OCI-M1 (cell line): ENCODE measurements at regions not wholly inside any gene's neighbourhood (a gene's known extent, or its start where the extent isn't known, plus 50 kb on each side); places are given as distances from the start of the nearest gene placed in this dataset.

Source experiments
- DNase-seq: peaks from one replicate; lab custom pipeline; 2025; lab: John Stamatoyannopoulos, UW

DNA sequence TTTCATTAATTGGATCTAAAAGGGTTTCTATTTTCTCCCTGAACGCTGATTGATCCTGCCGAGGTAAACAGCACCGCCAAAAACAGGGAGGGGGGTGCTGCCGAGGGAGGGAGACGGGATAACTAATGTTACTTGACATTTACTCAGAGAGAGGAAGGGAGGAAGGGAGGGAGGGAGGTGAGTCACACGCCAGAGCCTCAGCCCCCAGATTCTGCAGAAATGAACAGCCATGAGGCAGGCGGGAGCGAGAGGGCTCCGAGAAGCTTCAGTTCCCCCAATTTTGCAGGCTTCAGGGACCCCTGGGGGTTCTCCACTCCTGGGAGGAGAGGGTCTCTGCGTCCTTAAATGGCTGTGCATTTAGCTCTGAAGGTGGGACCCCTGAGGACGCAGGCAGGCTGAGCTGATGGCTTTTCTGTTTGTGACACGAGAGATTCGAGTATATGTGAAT, 59.1 kb upstream of the IER5L start:
- DNase-seq = peak; percentile 24

DNA sequence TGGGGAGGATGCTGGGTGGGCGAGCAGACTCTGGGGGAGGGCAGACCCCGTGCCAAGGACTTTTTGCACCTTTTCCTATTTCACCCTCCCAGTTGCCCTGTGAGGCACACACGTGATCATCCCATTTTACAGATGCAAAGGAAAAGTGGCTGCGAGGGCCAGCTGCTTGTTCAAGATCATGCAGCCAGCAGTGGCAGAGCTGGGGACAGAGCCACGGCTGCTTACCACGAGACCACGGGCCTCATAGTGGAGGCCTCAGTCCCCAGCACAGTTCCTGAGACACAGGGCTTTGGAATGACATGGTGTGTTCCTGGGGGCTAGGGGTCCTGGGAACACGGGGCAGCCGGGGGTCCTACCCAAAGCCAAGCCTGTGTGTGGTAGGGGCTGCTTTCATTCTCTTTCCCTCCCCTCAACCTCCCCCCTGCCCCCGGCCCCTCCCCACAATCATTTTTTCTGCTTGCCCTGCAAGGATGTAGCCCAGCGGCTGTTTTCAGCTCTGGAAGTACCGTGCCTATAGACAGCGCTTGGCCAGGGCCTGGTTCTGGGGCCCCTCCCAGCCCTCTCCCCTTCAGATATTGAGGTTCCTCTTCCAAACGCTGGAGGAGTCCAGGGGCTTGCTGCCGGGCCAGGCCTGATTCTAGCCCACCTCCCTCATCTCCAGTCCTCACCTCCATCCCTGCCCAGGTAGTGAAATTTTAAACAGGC, 58.5 kb upstream of the IER5L start:
- no peak for DNase-seq

DNA sequence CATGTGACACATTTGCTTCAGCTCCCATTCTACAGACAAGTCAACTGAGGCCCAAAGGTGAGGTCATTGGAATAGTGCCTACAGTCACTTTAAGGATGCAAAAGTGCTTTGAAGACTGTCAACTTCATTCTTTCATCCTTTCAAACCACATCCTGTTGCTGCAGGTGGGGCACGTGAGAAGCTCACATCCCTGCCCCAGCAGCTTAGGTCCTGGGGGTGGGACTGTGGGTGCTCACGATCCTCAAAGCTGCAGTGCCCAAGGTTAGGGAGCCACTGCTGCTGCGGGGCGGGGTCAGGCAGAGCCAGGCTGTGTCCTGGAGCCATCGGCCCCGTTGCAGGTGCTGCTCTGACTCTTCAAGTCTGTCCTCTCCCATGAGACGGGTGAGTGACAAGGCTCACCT, 57.9 kb upstream of the IER5L start:
- DNase-seq = no peak

DNA sequence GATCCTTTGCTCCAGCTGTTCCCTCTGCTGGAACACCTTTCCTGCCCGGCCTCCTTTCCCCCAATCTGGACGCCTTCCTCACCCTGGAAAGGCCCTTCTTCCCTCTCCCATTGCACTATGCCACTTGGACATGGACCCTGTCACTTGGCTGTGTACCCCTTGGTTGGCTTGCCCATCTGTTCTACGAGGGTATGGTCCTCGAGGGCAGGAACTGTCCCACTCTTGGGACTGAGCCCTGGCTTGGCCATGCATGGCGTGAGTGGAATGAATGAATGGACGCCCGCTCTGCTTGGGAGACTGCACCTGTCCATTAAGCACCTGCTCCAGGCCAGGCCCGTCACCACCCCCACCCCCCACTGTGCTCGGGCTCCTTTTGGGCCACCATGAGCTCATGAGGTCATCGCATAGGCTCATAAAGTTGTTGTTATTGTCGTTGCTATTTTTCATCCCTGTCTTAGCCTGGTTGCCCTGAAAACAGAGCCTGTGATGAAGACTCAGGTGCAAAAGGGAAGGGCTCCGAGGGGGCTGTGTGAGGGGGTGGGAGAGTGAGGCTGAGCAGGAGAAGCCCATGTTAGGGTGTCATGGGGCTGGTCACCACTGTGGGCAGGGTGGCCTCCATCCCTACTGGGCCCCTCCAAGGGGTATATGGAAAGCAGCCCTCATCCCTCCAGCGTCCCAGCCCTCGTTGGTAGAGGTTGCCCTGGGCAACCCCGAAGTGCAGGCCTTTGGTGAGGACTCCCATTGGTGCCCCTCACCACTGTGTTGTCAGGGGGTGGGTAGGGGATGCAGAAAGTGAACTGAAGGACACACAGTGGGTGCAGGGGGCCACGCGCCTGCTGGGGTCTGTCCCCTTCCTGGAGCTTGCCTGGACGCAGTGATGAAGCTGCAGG, 57.2 kb upstream of the IER5L start:
- no peak for DNase-seq

DNA sequence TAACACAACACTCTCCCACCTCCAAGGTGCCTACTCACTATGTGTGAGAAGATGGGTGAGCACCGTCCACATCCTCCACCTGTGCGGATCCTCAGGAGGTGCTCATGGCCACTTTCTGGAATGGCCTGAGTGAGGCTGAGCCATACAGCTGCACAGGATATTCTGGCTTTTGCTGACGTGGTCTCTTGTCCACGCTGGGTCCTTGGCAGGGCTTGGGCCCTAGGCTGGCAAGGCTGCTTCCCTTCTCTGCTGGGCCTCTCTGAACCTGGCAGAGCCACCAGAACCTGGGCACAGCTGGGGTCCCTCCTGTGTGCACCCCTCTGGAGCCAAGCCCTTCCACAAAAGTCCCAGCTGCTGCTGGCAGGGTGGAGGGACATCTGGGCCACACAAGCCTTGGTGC, 56.4 kb upstream of the IER5L start:
- DNase-seq = no peak

DNA sequence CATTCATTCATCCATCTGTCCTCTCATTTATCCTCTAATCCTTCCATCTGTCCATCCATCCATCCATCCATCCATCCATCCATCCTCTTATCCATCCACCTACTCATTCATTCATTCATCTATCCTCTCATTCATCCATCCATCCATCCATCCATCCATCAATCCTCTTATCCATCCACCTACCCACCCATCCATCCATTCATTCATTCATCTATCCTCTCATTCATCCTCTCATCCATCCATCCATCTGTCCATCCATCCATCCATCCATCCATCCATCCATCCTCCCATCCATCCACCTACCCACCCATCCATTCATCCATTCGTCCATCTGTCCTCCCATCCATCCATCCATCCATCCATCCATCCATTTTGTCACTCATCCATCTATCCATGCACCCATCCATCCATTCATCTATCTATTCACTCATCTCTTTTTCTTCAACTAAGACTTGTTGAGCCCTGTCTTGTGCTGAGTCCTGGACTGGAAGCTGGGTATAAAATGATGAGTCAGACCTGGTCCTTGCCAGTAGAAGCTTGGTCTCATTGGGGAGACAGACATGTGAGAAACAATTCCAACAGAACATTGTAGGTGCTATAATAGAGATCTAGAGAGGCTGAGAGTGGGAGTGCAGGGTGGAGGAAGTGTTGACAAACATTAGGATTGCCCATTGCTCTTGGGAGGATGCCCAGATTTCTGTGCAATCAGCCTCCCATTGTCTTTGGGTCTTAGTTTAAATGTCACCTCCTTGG, 55.0 kb upstream of the IER5L start:
- no peak for DNase-seq

DNA sequence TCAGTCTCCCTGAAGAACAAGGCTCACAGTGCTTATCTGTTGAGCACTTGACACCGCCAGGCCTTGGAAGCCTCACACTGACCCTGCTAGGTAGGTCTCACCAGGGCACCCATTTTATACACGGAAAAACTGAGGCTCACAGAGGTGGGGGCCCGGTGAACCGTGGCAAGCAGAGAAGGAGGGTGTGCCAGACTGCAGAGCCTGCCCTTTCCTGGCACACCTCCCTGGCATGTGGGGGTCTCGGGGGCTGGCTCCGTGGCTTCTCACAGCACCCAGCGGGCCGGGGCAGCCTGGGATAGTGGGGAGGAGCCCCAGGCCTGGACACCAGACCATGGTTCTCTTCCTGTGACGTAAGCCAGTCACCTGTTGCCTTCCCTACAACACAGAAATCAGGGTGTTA, 53.7 kb upstream of the IER5L start:
- no peak for DNase-seq

DNA sequence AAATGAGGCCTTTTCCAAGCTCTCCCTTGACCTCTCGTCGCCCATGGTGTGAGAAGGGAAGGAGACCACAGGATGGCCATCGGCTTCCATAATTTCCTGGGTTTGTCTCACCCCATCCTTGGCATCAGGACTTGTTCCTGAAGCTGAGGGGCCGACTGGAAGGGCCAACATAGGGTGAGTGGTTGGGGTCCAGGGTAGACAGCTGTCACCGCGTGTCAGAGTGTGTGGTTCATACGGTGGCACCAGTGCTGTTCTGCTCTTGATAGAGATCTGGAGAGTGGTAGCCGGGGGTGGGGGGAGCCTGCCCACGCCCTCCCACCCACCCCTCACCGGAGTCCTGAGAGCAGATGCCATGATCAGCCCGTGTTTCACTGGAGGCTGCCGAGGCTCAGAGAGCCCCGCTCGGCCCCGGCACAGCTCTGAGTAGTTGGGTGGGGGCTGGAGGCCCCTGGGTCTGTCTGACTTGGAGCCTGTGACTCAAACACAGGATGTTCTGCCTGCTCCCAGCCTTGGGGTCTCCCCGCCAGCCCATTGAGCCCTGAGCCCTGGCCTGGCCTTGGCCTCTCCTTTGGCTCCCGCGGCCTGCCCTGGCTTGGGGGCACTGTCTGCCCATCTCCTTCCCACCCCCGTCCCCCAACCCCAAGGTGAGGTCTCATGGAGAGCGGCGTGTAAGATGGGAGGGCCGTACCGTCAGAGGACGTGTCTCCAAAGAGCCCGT, 53.1 kb upstream of the IER5L start:
- DNase-seq = no peak

DNA sequence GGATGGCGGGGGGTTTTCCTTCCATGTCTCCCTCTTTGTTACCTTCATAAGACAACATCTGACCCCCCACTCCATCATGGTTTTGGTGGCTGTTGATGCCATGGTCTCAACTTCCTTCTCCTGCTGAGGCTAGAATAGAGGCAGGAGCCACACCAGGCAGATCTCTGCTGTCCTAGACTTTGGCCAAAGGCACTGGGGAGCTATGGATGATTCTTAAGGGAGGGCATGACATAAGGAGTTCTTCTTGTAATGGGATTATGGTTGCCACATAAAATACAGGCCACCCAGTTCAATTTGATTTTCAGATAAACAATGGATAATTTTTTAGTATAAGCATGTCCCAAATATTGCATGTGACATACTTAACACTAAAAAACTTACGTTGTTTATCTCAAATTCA, 52.2 kb upstream of the IER5L start:
- no peak for DNase-seq
